ENCODE measurements at regions not wholly inside any gene's neighbourhood (a gene's known extent, or its start where the extent isn't known, plus 50 kb on each side); places are given as distances from the start of the nearest gene placed in this dataset.

DNA sequence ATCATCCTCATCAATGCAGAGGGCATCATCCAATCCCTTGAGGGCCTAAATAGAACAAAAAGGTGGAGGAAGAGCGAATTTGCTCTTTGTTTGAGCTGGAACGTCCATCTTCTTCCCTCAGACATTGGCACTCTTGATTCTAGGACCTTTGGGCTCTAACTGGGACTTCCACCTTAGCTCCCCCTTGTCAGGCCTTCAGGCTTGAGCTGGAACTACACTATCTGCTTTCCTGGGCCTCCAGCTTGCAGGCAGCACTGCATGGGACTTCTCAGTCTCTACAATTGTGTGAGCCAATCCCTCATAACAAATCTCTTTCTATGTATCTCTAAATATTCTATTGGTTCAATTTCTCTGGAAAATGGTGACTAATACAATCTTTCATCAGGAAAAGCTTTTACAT, 155.4 kb downstream of the MCHR2 start:
- Histone ChIP-seq H3K9me1 (ENCODE audit: control insufficient read depth, insufficient read depth, low read length) (no peaks in the 10 kb centered on the region), H3K4me2 (ENCODE audit: insufficient read depth, low read length) (no peak overlapping the region), H3K9me3 (replicated peaks; ENCODE audit: control insufficient read depth, insufficient read depth, low read depth, low read length) (no peaks in the 10 kb centered on the region), H3K4me1 (replicated peaks in 1 of 2; ENCODE audit: control insufficient read depth in 2 of 2, insufficient read depth in 2 of 2, low read length in 2 of 2) (no peaks in the 10 kb centered on the region), H3K27ac (ENCODE audit: extremely low read depth, low read depth, low read length) (no peak overlapping the region), H2AFZ (ENCODE audit: low read depth, low read length) (no peak overlapping the region), H3K4me3 (no peak overlapping the region), H3K27me3 (ENCODE audit: control insufficient read depth in 2 of 2, insufficient read depth in 2 of 2, low read length in 2 of 2) (no peaks in the 10 kb centered on the region; a peak in 1 of 5 replicates), H3K79me2 (ENCODE audit: control insufficient read depth, insufficient read depth, low read length) (no peaks in the 10 kb centered on the region), H3K9ac (ENCODE audit: insufficient read depth in 1 of 2, low read depth in 2 of 2, low read length in 2 of 2) (no peak overlapping the region), H3K36me3 (ENCODE audit: control insufficient read depth, insufficient read depth, low read length) (no peaks in the 10 kb centered on the region), H4K20me1 (replicated peaks; ENCODE audit: control insufficient read depth, insufficient read depth, low read length) (no peaks in the 10 kb centered on the region)
- no peak for TF ChIP-seq MTA2 (IDR thresholded peaks at IDR 0.05; ENCODE audit: low read depth)
- TF ChIP-seq, protein P1, sequence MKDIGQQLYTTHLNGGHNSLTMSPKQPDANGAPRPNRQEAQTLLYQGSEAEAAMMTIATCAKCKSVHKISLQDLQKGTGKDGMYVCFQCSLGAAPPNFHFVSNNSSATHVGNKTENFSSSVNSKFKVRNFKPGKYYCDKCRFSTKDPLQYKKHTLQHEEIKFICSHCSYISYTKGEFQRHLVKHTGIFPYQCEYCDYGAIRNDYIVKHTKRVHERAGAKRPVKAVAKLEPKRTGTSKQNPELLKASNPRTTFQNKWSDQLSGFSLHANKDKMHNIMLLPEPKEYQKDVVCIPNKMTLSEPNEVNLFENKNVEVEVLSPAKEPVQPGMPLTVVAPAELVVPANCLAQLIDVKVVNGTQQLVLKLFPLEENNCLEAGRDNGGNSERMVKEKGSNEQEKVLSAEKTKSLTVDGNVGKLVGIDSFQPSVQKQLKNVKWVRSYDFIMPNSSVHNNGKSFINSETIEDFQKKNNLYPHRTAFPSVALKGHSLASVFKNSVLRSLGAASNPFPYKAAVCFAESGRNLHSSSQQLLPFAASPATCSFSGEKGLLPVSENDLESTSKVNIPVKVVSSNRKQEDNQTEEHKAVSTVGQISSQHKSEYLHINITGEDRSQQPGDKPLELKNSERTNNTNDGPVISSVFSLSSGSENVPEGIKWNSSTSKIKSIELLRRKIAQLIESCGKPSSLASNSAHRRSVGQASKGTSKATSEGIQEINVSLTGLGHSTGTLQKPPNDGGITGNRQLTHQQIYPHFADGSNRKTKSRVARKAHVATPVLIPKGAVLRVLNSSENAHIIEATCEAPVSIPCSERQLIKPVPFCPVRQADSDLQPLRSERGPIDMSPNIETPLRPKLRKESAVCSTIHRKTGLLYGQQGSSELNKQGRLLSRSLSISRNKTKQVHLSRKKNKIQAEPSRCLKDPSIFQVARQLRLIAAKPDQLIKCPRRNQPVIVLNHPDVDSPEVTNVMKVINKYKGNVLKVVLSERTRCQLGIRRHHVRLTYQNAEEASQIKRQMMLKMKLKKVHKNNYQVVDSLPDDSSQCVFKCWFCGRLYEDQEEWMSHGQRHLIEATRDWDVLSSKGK (CRISPR knock-in tag; IDR thresholded peaks at IDR 0.05) = no peak
- no peak for TF ChIP-seq MED1 (CRISPR knock-in tag; IDR thresholded peaks at IDR 0.05; ENCODE audit: borderline replicate concordance)
- TF ChIP-seq IRF2 (CRISPR knock-in tag; IDR thresholded peaks at IDR 0.05) = no peak
- TF ChIP-seq LARP7 (IDR thresholded peaks at IDR 0.05) = no peak
- no peak for TF ChIP-seq NONO (IDR thresholded peaks at IDR 0.05; ENCODE audit: low read depth in 2 of 2, low read length in 1 of 2)
- TF ChIP-seq GABPB2 (CRISPR knock-in tag; conservative IDR thresholded peaks at IDR 0.05) = no peak
- no peak for TF ChIP-seq ZBTB12 (CRISPR knock-in tag; IDR thresholded peaks at IDR 0.05)
- no peak for TF ChIP-seq FOXK2 (conservative IDR thresholded peaks at IDR 0.05 in 1 of 2, IDR thresholded peaks at IDR 0.05 in 1 of 2; ENCODE audit: low read depth in 2 of 2)
- no peak for TF ChIP-seq MYNN (IDR thresholded peaks at IDR 0.05)
- no peak for TF ChIP-seq MYNN (CRISPR knock-in tag; IDR thresholded peaks at IDR 0.05)
- TF ChIP-seq ZNF253 (CRISPR knock-in tag; conservative IDR thresholded peaks at IDR 0.05) = no peak
- no peak for TF ChIP-seq PML (IDR thresholded peaks at IDR 0.05; ENCODE audit: low read length)
- CTCF ChIA-PET (ENCODE audit: low intra/inter-chr PET ratio) = no interaction called here
- DNase-seq (ENCODE audit: extremely low read depth in 1 of 4, low spot score in 3 of 4) (no peak), FAIRE-seq (no peak), ATAC-seq (peak; percentile 48; the same call in 1 of the 3 replicates)
- in situ Hi-C loops (cut with MboI) = no loop called here
- intact Hi-C loops (cut with micrococcal nuclease) = no loop called here
- POLR2A ChIA-PET = no interaction called here
- WGBS (ENCODE audit: insufficient coverage, low coverage, missing lambda C conversion rate) = 0% methylated on average over 2 of the region's 2 CpGs
- BruUV-seq (replicated peaks) = no TSS peak

Data from K562 (cell line).